Endodermal cell (in vitro differentiated cells): ENCODE measurements at regions not wholly inside any gene's neighbourhood (a gene's known extent, or its start where the extent isn't known, plus 50 kb on each side); places are given as distances from the start of the nearest gene placed in this dataset.
A peak's percentile ranks its signal among the peaks of the same experiment; 100 is the strongest.
"Not testable (repeated sequence)": the region's sequence is repeated elsewhere in the genome, so short reads cannot be mapped to it uniquely, and the experiment has no call there.

ENCODE experiments used
- DNase-seq: peaks from one replicate; pipeline ENCODE4 v3.0.0-alpha.2; 2017
- H3K27ac ChIP-seq: 2 replicates; pipeline ENCODE4 v1.5.1; 2013; ENCODE audit warnings: mild to moderate bottlenecking, low read depth, low read length, moderate library complexity
- H3K27me3 ChIP-seq: 2 replicates; pipeline ENCODE4 v1.6.1; 2013; ENCODE audit warnings: mild to moderate bottlenecking, low read length, moderate library complexity; ENCODE audit not compliant: insufficient read depth, control insufficient read depth, poor library complexity, severe bottlenecking
- H3K36me3 ChIP-seq: 2 replicates; pipeline ENCODE4 v1.7.0; 2013; ENCODE audit warnings: mild to moderate bottlenecking, low read length, moderate library complexity; ENCODE audit not compliant: control insufficient read depth, insufficient read depth
- H3K4me1 ChIP-seq: one replicate; pipeline ENCODE4 v1.7.0; 2013; ENCODE audit warnings: low read length; ENCODE audit not compliant: control insufficient read depth, insufficient read depth
- H3K4me3 ChIP-seq: 2 replicates; pipeline ENCODE4 v1.5.1; 2013; ENCODE audit warnings: mild to moderate bottlenecking, low read length, moderate library complexity
- H3K9ac ChIP-seq: 2 replicates; pipeline ENCODE4 v1.6.1; 2013; ENCODE audit warnings: mild to moderate bottlenecking, low read length, moderate library complexity; ENCODE audit not compliant: poor library complexity, severe bottlenecking; ENCODE audit errors: extremely low read depth
- H3K9me3 ChIP-seq: 2 replicates; pipeline ENCODE4 v1.6.1; 2013; ENCODE audit warnings: mild to moderate bottlenecking, low read length, moderate library complexity; ENCODE audit not compliant: control insufficient read depth
- H3K27ac Mint-ChIP-seq: 2 replicates; pipeline ENCODE4 v1.8.0; 2020; ENCODE audit warnings: mixed read lengths
- H3K27me3 Mint-ChIP-seq: 2 replicates; pipeline ENCODE4 v1.8.0; 2021; ENCODE audit warnings: mild to moderate bottlenecking, mixed read lengths; ENCODE audit not compliant: insufficient read depth
- H3K36me3 Mint-ChIP-seq: 2 replicates; pipeline ENCODE4 v1.8.0; 2020; ENCODE audit warnings: low read depth, mixed read lengths
- H3K4me1 Mint-ChIP-seq: 2 replicates; pipeline ENCODE4 v1.8.0; 2020; ENCODE audit warnings: mixed read lengths
- H3K4me3 Mint-ChIP-seq: 2 replicates; pipeline ENCODE4 v1.8.0; 2020; ENCODE audit warnings: mild to moderate bottlenecking, moderate library complexity, mixed read lengths
- H3K9me3 Mint-ChIP-seq: 2 replicates; pipeline ENCODE4 v1.8.0; 2020; ENCODE audit warnings: mild to moderate bottlenecking, mixed read lengths
- WGBS, 2 experiments: methylation state at CpG; one replicate each; pipeline versions ENCODE4 v1.1.5 to v1.1.7; 2013; ENCODE audit warnings: missing lambda C conversion rate in 2 of 2, mixed read lengths in 1 of 2; ENCODE audit not compliant: insufficient coverage in 1 of 2, insufficient read length in 1 of 2; 5-methylcytosine and 5-hydroxymethylcytosine counted together
- TF ChIP-seq, protein P1 (sequence below): fragments of 200-600 bp; sonication (generic); conservative IDR thresholded peaks from 2 replicates; pipeline ENCODE4 v1.5.0; 2021; ENCODE audit warnings: antibody characterized with exemption, mild to moderate bottlenecking

DNA sequence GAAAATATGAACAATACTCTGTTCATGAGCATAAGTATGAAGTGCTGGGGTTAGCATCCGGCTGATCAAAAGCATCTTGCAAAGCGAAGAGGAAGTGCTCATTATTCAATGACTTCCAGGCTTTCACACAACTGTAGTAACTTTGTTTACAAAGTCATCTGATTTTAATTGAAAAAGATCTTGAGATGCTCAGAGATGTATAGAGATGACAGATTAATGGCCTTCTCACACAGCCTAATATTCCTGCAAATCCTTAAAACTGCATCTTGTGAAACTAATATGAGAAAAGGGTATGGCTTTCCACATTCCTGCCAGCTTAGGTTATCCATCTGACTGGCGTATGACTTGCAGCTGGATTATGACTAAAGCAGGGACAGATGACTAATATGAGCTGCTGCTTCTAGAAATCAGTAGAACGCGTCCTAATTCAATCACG lies 125.4 kb downstream of the CASP12 start:
- Histone ChIP-seq H3K27ac (no peak overlapping the region), H3K9me3 (no peaks in the 10 kb centered on the region), H3K36me3 (no peaks in the 10 kb centered on the region), H3K4me1 (no peaks in the 10 kb centered on the region), H3K9ac (no peak overlapping the region), H3K4me3 (no peak overlapping the region), H3K27me3 (no peaks in the 10 kb centered on the region)
- Mint-ChIP-seq H3K36me3 (no peaks in the 10 kb centered on the region), H3K27me3 (no peaks in the 10 kb centered on the region), H3K27ac (no peak overlapping the region), H3K4me1 (peaks cover 4% of the 10 kb centered on the region), H3K9me3 (peaks cover 4% of the 10 kb centered on the region), H3K4me3 (no peak overlapping the region)
- WGBS, 2 experiments: 73 to 76% methylated on average over 2 to 6 of the region's 6 CpGs
- TF ChIP-seq, protein P1, sequence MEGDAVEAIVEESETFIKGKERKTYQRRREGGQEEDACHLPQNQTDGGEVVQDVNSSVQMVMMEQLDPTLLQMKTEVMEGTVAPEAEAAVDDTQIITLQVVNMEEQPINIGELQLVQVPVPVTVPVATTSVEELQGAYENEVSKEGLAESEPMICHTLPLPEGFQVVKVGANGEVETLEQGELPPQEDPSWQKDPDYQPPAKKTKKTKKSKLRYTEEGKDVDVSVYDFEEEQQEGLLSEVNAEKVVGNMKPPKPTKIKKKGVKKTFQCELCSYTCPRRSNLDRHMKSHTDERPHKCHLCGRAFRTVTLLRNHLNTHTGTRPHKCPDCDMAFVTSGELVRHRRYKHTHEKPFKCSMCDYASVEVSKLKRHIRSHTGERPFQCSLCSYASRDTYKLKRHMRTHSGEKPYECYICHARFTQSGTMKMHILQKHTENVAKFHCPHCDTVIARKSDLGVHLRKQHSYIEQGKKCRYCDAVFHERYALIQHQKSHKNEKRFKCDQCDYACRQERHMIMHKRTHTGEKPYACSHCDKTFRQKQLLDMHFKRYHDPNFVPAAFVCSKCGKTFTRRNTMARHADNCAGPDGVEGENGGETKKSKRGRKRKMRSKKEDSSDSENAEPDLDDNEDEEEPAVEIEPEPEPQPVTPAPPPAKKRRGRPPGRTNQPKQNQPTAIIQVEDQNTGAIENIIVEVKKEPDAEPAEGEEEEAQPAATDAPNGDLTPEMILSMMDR: no peak
- no peak for DNase-seq

DNA sequence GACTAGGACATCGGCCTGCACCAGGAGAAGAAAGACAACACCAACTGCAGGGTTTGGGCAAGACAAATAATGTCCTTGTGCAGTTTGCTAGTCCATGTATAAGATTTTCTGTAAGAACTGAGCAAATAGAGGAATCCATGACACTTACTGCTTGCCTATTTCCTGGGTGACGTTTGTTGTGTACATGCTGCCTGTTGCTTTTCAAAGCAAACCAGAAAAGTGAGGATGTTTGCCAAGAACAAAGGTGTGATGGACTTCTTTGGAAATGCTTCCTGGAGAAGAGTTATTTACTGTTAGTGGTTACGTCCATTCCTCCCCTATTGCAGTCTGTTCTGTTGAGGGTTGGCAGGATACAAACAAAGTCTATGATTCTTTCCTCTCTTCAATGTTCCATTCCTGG lies 126.5 kb downstream of the CASP12 start:
- peaks cover 4% of the 10 kb centered on the region for H3K9me3 Mint-ChIP-seq
- Histone ChIP-seq H3K4me1 (no peaks in the 10 kb centered on the region), H3K27me3 (no peaks in the 10 kb centered on the region), H3K9me3 (no peaks in the 10 kb centered on the region), H3K27ac (no peak overlapping the region), H3K36me3 (no peaks in the 10 kb centered on the region), H3K9ac (no peak overlapping the region), H3K4me3 (no peak overlapping the region)
- TF ChIP-seq, protein P1: no peak
- peaks cover 4% of the 10 kb centered on the region for H3K4me1 Mint-ChIP-seq
- no peak overlapping the region for H3K4me3 Mint-ChIP-seq
- H3K27ac Mint-ChIP-seq: peak overlapping the region; percentile 22
- H3K27me3 Mint-ChIP-seq: no peaks in the 10 kb centered on the region
- 94 to 97% methylated on average over 3 of the region's 3 CpGs for WGBS, 2 experiments
- no peaks in the 10 kb centered on the region for H3K36me3 Mint-ChIP-seq
- DNase-seq: no peak

DNA sequence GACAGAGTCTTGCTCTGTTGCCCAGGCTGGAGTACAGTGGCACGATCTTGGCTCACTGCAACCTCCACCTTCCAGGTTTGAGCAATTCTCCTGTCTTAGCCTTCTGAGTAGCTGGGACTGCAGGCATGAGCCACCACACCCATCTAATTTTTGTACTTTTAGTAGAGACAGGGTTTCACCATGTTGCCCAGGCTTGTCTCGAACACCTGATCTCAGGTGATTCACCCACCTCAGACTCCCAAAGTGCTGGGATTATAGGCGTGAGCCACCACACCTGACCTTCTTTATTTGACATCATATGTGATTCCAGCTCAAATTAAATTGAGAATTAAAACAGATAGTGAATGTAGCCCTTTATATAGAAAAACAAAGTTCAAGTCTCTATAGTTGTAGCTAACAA lies 127.2 kb downstream of the CASP12 start:
- WGBS, 2 experiments: 95% methylated on average over 3 of the region's 3 CpGs; no CpG with 5 or more reads in 1 of the 2 experiments
- H3K4me1 ChIP-seq, H3K4me3 ChIP-seq, H3K9ac ChIP-seq, H3K36me3 Mint-ChIP-seq, H3K27ac Mint-ChIP-seq, H3K4me3 Mint-ChIP-seq, H3K9me3 ChIP-seq, H3K27ac ChIP-seq, H3K27me3 Mint-ChIP-seq, H3K27me3 ChIP-seq, DNase-seq, H3K4me1 Mint-ChIP-seq, H3K36me3 ChIP-seq, H3K9me3 Mint-ChIP-seq: not testable (repeated sequence)

DNA sequence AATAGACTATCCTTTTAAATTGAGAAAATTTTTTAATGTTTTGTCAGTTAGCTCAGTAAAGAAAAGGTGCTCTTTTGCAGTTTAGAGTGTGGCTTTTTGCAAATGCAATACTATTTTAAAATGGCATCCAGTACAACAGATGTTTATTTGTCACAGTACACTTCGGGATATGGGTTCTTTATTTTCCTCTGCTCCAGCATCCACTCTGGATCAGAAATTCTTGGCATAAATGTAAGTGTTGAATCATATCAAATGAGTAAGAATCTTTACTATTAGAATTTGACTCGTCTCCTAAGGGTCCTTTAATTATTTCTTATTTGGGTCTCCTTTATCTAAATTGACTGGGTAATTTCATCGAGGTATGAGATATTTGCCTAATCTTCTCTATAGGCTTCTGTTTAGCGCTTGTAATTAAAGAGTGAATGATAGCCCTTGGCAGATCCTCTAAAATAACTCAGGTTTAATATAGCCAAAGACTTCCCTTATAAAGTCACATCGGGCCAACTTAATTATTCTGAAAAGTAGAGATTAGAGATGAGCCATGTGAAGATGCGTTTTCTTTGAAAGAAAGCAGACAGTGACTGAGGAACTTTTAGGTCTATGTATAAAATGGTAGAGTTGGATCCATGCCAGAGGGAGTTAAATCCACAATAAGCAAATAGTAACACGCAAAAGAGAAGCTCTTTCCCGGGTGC lies 132.7 kb downstream of the CASP12 start:
- no peaks in the 10 kb centered on the region for H3K36me3 ChIP-seq
- Mint-ChIP-seq H3K4me3 (no peak overlapping the region), H3K9me3 (no peaks in the 10 kb centered on the region), H3K27ac (no peak overlapping the region), H3K36me3 (no peaks in the 10 kb centered on the region), H3K4me1 (peaks cover 9% of the 10 kb centered on the region), H3K27me3 (no peaks in the 10 kb centered on the region)
- TF ChIP-seq, protein P1: no peak
- no peak overlapping the region for H3K4me3 ChIP-seq
- WGBS, 2 experiments: 96 to 100% methylated on average over 2 to 8 of the region's 8 CpGs
- no peak for DNase-seq
- no peak overlapping the region for H3K27ac ChIP-seq
- H3K9me3 ChIP-seq: no peaks in the 10 kb centered on the region
- no peaks in the 10 kb centered on the region for H3K27me3 ChIP-seq
- H3K4me1 ChIP-seq: no peaks in the 10 kb centered on the region
- H3K9ac ChIP-seq: no peak overlapping the region
